NCI-H226 (cell line): ENCODE measurements at regions not wholly inside any gene's neighbourhood (a gene's known extent, or its start where the extent isn't known, plus 50 kb on each side); places are given as distances from the start of the nearest gene placed in this dataset.
A peak's percentile ranks its signal among the peaks of the same experiment; 100 is the strongest.
"Not testable (repeated sequence)": the region's sequence is repeated elsewhere in the genome, so short reads cannot be mapped to it uniquely, and the experiment has no call there.

Experiments used
- DNase-seq: peaks from one replicate; pipeline ENCODE4 v3.0.0-alpha.2; 2015

DNA sequence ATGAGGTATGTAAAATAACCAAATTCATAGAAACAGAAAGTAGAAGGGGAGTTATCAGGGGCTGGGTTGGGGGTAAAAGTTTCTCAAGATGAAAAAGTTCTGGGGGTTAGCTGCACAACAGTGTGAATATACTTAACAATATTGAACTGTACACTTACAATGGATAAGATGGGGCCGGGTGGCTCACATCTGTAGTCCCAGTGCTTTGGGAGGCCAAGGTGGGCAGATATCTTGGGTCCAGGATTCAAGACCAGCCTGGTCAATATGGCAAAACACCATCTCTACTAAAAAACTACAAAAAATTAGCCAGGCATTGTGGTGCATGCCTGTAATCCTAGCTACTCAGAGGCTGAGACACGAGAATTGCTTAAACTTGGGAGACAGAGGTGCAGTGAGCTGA, 274.3 kb downstream of the TJP1 start:
- DNase-seq: no peak

DNA sequence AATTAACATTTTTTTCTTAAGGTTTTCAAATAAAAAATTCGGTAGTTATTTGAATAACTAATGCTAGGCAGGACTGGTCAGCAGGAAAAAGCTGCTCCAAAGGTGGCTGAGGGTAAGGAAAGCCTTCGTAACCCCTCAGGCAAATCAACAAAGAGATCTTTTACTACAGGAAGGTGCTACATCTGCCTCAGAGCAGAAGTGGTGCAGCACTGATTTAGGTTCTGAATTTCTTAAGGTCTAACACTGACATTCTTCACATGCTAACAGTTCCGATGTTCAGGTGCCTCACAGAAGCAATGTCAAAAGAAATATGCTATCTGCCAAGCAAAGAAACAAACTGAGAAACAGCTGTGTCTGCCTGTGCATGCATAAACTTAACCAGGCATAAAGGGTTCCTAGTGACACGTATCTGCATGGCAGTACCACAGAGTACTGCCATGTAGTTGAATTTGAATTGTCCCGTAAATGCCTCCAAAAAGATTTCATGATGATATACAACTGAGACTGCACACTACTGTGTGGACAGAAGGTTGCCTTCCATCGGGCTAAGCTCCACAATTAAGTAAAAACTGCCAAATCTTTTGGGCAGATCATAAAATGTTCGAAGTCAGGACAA, 275.0 kb upstream of the NSMCE3 start:
- DNase-seq: no peak

GRCh38 chr15:29542994-29543393, 273.4 kb upstream of the NSMCE3 start:
- no peak for DNase-seq

GRCh38 chr15:29541309-29541708, 271.7 kb upstream of the NSMCE3 start:
- DNase-seq: no peak

DNA sequence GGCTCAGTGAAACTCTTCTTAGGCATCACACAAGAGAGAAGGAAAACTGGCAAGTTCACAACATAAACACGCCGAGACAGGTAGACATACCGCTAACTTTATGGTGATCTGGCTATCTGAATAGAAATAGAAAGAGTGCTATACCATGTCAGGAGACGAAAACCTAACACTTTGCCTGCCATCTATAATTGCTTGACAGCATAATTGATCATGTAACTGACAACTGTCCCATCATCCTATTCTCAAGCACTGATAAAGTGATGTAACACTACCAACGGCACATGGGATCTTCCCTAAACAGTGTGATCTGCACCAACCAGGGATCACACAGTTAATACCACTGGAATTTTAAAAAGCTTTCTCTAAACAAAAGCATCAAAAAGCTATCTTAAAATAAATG, 270.9 kb upstream of the NSMCE3 start:
- DNase-seq: no peak

DNA sequence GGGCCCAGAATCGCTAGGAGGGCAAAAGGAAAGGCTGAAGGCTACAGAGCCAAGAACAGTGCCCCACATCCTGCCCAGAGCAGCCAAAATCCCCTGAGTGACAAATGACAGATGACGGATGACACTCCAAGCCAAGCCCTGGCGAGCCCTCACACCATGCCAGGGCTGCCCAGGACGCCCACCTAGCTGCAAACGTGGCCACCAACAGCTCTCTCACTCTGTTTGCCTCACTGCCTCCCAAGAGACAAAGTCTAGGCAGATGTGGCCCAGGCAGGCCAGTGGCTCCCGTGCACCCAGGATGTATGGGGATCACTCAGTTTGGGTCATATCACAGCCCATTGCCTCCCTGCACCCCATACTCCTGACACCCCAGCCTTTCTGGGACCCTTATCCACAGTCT, 270.1 kb upstream of the NSMCE3 start:
- DNase-seq: no peak

- no peak for DNase-seq
Observed at GRCh38 chr15:29538044-29538443, 268.4 kb upstream of the NSMCE3 start.

DNA sequence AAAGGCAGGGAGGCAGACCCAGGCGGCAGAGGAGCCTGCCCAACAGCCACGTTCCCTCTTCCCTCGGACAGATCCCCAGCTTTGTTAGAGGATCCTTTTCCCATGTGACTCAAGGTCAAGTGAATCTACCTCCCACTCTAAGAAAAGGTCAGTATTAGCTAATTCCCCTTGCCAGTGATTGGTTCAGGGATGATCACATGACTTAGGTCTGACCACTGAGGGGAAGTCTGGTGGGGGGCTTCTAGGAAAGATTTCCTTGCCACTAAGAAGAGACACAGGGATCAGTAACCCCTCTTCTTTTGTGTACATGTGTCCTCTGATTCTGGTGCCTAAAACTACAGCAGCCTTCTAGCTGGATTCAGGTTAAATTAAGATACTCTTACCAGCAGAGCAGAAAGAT, 266.3 kb upstream of the NSMCE3 start:
- no peak for DNase-seq

- peak; percentile 82 for DNase-seq
Observed at GRCh38 chr15:29534378-29534777, 264.8 kb upstream of the NSMCE3 start.

DNA sequence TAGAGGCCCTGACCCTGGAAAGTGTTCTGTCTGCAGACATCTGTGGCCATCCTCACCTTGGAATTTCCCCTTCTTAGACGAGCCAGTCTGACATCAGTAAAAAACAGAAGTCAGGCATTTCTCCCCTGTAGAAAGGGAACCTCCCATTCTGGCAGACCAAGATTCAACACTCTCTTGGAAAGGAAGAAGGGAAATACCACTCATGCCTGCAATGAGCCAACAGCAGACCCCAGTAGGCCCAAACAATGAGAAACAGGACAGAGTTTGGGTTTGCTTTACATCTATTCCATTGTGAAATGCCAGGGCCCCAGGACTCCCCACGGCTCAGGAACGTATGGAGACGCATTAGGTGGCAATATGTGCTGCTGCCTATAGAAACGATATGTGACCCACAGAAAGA, 264.0 kb upstream of the NSMCE3 start:
- DNase-seq: peak; percentile 81

GRCh38 chr15:29532296-29532695, 262.7 kb upstream of the NSMCE3 start:
- no peak for DNase-seq

GRCh38 chr15:29530966-29531365, 261.3 kb upstream of the NSMCE3 start:
- DNase-seq: no peak

DNA sequence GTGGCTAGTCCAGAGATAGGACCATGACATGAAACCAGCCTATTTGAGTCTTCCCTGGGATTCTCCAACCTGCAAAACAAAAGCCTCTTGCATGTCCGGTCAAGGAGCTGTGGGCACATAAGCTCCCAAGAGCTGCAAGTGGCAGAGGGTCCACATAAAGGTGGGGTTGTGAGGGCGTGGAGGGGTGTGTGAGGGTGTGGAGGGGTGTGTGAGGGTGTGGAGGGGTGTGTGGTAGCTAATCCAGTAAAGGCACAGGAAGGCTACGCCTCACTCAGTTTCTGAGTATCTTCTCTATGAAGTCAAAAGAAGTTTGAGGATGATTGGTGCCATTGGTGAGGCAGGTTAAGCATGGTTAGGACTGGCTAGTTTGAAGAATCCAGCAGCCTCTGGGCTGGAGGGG, 259.4 kb upstream of the NSMCE3 start:
- no peak for DNase-seq

DNA sequence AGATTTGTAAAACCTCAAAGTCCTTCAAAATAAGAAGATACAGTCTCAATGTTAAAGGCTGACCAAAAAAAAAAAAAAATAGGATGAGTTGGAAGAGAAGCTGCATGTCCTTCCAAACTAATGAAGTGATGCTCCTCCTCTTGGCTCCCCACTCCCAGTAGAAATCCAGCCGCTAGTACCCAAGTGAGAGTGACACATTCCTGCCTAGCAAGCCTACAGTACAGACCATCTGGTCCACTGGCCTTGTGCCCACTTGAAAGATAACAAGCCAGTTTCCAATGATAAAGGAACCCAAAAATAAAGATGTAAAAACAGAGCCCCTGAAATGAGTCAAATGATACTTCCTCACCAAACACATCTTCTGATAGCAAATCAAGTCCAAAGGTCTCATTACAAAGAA, 258.7 kb upstream of the NSMCE3 start:
- no peak for DNase-seq

GRCh38 chr15:29526802-29527201, 257.2 kb upstream of the NSMCE3 start:
- DNase-seq: no peak

- no peak for DNase-seq
Observed at GRCh38 chr15:29522373-29523276, 253.0 kb upstream of the NSMCE3 start.

GRCh38 chr15:29518442-29518841, 248.8 kb upstream of the NSMCE3 start:
- DNase-seq: peak; percentile 73

- DNase-seq: no peak
Observed at GRCh38 chr15:29517829-29518228, 248.2 kb upstream of the NSMCE3 start.

DNA sequence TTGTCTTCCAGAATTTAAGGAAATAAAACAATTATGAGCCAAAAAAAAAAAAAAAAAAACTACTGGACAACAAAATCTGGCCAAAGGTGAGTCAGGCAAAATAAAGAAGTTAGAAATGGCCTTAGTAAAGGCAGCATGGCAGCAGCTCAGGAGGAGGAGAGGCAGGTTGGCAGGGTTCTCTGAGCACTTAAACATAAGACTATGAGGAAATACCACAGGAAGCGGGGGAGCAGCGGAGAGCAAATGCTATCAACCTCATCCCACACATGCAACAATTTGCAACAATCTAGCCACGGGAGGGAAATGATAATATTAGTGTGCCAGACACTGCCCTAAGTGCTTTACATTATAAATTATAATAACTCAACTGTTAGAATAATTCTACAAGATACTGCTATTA, 247.3 kb upstream of the NSMCE3 start:
- DNase-seq: peak; percentile 81

DNA sequence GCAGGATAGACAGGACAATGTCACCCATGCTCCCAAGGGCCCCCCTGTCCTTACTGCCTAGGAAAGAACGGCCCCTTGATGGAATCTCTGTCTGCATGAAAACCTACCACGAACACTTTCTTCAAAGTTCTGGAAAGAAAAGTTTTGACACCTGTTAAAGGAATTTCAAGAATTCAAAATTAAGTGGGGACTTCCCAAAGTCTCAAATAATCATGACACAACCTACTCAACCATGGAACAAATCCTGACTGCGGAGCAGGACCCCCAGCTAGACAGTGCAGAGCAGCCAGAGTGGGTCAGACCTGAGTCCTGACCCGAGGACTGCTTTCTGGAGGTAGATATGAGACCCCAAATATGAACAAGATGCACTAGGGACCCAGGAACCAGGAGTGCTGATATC, 245.3 kb upstream of the NSMCE3 start:
- DNase-seq: no peak

DNA sequence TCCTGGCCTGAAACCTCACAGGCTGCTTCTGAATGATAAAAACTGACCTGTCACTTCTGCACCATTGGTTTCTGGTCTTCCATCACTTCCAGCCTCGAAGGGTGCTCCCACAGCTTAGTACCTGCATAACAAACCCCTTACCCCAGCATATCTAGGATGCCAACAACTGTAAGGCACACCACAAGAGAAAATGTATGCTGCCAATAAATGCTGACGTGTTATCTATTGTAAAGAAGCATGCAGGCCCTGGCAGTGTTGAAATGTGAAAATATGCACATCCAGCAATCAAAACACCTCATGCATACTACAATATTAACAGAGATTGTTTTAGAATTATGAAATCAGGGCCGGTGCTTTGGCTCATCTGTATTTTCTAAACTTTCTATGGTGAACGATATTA, 242.0 kb upstream of the NSMCE3 start:
- peak; percentile 16 for DNase-seq

DNA sequence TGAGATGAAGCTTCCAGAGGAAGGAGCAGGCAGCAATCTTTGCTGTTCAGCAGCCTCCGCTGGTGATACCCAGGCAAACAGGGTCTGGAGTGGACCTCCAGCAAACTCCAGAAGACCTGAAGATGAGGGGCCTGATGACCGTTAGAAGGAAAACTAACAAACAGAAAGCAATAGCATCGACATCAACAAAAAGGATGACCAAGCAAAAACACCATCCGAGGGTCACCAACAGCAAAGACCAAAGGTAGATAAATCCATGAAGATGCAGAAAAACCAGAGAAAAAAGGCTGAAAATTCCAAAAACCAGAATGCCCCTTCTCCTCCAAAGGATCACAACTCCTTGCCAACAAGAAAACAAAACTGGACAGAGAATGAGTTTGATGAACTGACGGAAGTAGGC, 235.9 kb upstream of the NSMCE3 start:
- DNase-seq: not testable (repeated sequence)

DNA sequence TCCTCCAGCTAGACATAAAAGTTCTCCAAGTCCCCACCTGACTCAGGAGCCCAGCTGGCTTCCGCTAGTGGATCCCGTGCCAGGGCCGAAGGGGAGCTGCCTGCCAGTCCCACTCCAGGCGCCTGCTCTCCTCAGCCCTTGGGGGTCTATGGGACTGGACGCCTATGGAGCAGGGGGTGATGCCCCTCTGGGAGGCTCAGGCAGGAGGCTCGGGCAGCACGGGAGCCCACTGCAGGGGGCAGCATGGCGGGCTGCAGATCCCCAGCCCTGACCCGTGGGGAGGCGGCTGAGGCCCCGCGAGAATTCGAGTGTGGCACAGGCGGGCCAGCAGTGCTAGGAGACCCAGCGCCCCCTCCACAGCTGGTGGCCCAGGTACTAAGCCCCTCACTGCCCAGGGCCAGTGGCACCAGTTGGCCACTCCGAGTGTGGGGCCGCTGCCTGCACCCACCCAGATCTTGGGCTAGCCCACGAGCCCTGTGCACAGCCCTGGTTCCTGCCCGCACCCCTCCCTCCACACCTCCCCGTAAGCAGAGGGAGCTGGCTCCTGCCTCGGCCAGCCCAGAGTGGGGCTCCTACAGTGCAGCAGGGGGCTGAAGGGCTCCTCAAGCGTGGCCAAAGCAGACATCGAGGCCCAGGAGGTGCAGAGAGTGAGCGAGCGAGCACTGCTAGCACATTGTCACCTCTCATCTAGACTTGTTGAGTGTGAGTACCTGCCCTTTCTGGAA, 221.3 kb upstream of the NSMCE3 start:
- DNase-seq: no peak

GRCh38 chr15:29480949-29481348, 211.3 kb upstream of the NSMCE3 start:
- no peak for DNase-seq
